Kasumi-1 (cell line): ENCODE measurements at regions not wholly inside any gene's neighbourhood (a gene's known extent, or its start where the extent isn't known, plus 50 kb on each side); places are given as distances from the start of the nearest gene placed in this dataset.
"Not testable (repeated sequence)": the region's sequence is repeated elsewhere in the genome, so short reads cannot be mapped to it uniquely, and the experiment has no call there.

Experiments
- DNase-seq, 2 experiments: peaks; one replicate each; lab custom pipeline; 2025; lab: John Stamatoyannopoulos, UW

GRCh38 chr3:56924700-56925099, 123.0 kb upstream of the ARHGEF3 start:
- DNase-seq: not testable (repeated sequence)

- DNase-seq: peak in 1 of 2 experiments; percentile 40
These were observed 121.9 kb upstream of the ARHGEF3 start for GRCh38 chr3:56923526-56924224.

GRCh38 chr3:56921573-56922453, 120.1 kb upstream of the ARHGEF3 start:
- DNase-seq: peak in 1 of 2 experiments; percentile 29

- DNase-seq: no peak
These were observed 118.0 kb upstream of the ARHGEF3 start for GRCh38 chr3:56919797-56920195.

- DNase-seq: no peak
These were observed 117.5 kb upstream of the ARHGEF3 start for GRCh38 chr3:56919137-56919796.

- peak in 1 of 2 experiments; percentile 27 for DNase-seq
These were observed 116.4 kb upstream of the ARHGEF3 start for GRCh38 chr3:56918111-56918568.

GRCh38 chr3:56917361-56918110, 115.8 kb upstream of the ARHGEF3 start:
- DNase-seq: no peak

- no peak for DNase-seq
These were observed 115.1 kb upstream of the ARHGEF3 start for GRCh38 chr3:56916716-56917360.

- DNase-seq: peak; percentile 85 to 93
These were observed 114.3 kb upstream of the ARHGEF3 start for GRCh38 chr3:56915966-56916586.

GRCh38 chr3:56914646-56915045, 112.9 kb upstream of the ARHGEF3 start:
- DNase-seq: no peak

- peak in 1 of 2 experiments; percentile 9 for DNase-seq
These were observed 109.6 kb upstream of the ARHGEF3 start for GRCh38 chr3:56911363-56911762.

GRCh38 chr3:56909349-56909748, 107.6 kb upstream of the ARHGEF3 start:
- no peak for DNase-seq

- no peak for DNase-seq
These were observed 106.3 kb upstream of the ARHGEF3 start for GRCh38 chr3:56908004-56908403.

GRCh38 chr3:56904552-56905215, 102.9 kb upstream of the ARHGEF3 start:
- peak; percentile 21 to 22 for DNase-seq

GRCh38 chr3:56903231-56903782, 101.6 kb upstream of the ARHGEF3 start:
- peak in 1 of 2 experiments; percentile 14 for DNase-seq

GRCh38 chr3:56902468-56903160, 100.9 kb upstream of the ARHGEF3 start:
- DNase-seq: no peak

- no peak for DNase-seq
These were observed 99.1 kb upstream of the ARHGEF3 start for GRCh38 chr3:56900801-56901200.

GRCh38 chr3:56899851-56900250, 98.1 kb upstream of the ARHGEF3 start:
- peak; percentile 92 to 94 for DNase-seq

- no peak for DNase-seq
These were observed 97.3 kb upstream of the ARHGEF3 start for GRCh38 chr3:56899078-56899477.
